ENCODE measurements at regions not wholly inside any gene's neighbourhood (a gene's known extent, or its start where the extent isn't known, plus 50 kb on each side); places are given as distances from the start of the nearest gene placed in this dataset.

GRCh38 chr16:86070971-86071370 lies 172.0 kb downstream of the IRF8 start:
- TF ChIP-seq POLR2AphosphoS5 (IDR thresholded peaks at IDR 0.05) (no peak), CTCF (IDR thresholded peaks at IDR 0.05) (no peak)

All from sigmoid colon (tissue), 4 donors.